Ovary (tissue), 7 donors: ENCODE measurements at regions not wholly inside any gene's neighbourhood (a gene's known extent, or its start where the extent isn't known, plus 50 kb on each side); places are given as distances from the start of the nearest gene placed in this dataset.

Experiments used
- DNase-seq, 5 donors: peaks; one replicate each; pipeline ENCODE4 v3.0.0-alpha.2; 2019 to 2020
- H3K27ac ChIP-seq, 2 donors: fragments of 200-600 bp; one replicate each; pipeline versions ENCODE4 v1.5.1 to v1.8.0; 2019 to 2022
- H3K27me3 ChIP-seq: fragments of 200-600 bp; one replicate; pipeline ENCODE4 v1.8.0; 2022
- H3K36me3 ChIP-seq: fragments of 200-600 bp; sonication (generic); one replicate; pipeline ENCODE4 v1.5.1; 2019
- H3K4me1 ChIP-seq: one replicate; pipeline ENCODE4 v1.8.1; 2013; ENCODE audit warnings: mild to moderate bottlenecking, moderate library complexity; ENCODE audit not compliant: insufficient read depth
- H3K4me3 ChIP-seq: fragments of 200-600 bp; sonication (generic); one replicate; pipeline ENCODE4 v1.5.1; 2017
- H3K9me3 ChIP-seq, 2 donors: fragments of 200-600 bp in 1 of 2; sonication (generic) in 1 of 2; one replicate each; pipeline versions ENCODE4 v1.5.1 to v1.8.1; 2013 to 2019; ENCODE audit warnings: mild to moderate bottlenecking in 1 of 2, moderate library complexity in 1 of 2
- EP300 ChIP-seq: sonication (generic); formaldehyde crosslinking; IDR thresholded peaks from one replicate; pipeline ENCODE4 v1.6.1; 2017; ENCODE audit warnings: antibody characterized with exemption
- POLR2A ChIP-seq: fragments of 450-650 bp; IDR thresholded peaks from one replicate; pipeline ENCODE4 v1.6.1; 2017; ENCODE audit warnings: antibody characterized with exemption, mild to moderate bottlenecking, moderate library complexity
- WGBS, 3 donors: extraction: QIAGEN DNeasy Blood & Tissue Kit in 1 of 3; methylation state at CpG; one replicate each; pipeline versions ENCODE4 v1.1.5 to v1.1.7; 2013 to 2017; 5-methylcytosine and 5-hydroxymethylcytosine counted together
- intact Hi-C, 4 donors: fragments of 100-400 bp; cut with DNase I; formaldehyde crosslinking; loops; one replicate each; pipeline versions ENCODE4 v1.11.0 to v1.15.1; 2022 to 2023
- TF ChIP-seq, protein P1 (sequence below), 3 donors: fragments of 450-650 bp in 2 of 3; fragments of 200-600 bp in 1 of 3; IDR thresholded peaks; one replicate each; pipeline versions ENCODE4 v1.5.1 to v1.8.0; 2016 to 2022; ENCODE audit warnings: antibody characterized with exemption in 3 of 3, mild to moderate bottlenecking in 1 of 3
- donor health status: DM: no; HTN: no; CAD: no; lungs with moderate emphysema.
- donor health status: DM: no; HTN: no; CAD: no.
- donor health status: Bipolar disorder and iron deficiency.
- donor health status: DM: no; HTN: no; CAD: no.
- donor health status: DM: yes; HTN: yes; CAD: no.

DNA sequence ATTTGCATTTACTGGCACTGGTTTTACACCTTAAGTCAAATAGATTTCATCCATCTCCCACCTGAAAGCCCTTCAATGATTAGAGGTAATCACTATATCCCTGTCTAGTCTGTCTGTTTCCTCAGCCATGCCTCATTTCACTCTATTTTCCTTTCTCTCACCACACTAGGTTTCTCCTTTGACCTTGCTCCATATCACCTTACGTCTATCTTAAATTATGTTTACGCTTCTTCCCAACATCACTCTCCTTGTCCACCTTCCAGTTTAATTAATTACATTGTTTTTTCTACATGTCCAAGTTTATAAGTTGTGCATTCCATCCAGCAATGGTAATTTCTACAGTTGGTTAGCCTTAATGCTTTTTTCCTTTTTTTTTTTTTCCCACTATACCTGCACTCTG lies 396.7 kb upstream of the PDZRN3 start:
- 65 to 71% (median 70%) methylated on average over 2 of the region's 2 CpGs for WGBS, 3 donors
- no peaks in the 10 kb centered on the region for H3K9me3 ChIP-seq
- no peak for DNase-seq
- H3K4me3 ChIP-seq: no peak overlapping the region
- no peak overlapping the region for H3K27ac ChIP-seq
- no peaks in the 10 kb centered on the region for H3K27me3 ChIP-seq
- intact Hi-C loops: no loop called here
- no peaks in the 10 kb centered on the region for H3K4me1 ChIP-seq
- no peak for TF ChIP-seq POLR2A
- TF ChIP-seq EP300: no peak
- TF ChIP-seq, protein P1, sequence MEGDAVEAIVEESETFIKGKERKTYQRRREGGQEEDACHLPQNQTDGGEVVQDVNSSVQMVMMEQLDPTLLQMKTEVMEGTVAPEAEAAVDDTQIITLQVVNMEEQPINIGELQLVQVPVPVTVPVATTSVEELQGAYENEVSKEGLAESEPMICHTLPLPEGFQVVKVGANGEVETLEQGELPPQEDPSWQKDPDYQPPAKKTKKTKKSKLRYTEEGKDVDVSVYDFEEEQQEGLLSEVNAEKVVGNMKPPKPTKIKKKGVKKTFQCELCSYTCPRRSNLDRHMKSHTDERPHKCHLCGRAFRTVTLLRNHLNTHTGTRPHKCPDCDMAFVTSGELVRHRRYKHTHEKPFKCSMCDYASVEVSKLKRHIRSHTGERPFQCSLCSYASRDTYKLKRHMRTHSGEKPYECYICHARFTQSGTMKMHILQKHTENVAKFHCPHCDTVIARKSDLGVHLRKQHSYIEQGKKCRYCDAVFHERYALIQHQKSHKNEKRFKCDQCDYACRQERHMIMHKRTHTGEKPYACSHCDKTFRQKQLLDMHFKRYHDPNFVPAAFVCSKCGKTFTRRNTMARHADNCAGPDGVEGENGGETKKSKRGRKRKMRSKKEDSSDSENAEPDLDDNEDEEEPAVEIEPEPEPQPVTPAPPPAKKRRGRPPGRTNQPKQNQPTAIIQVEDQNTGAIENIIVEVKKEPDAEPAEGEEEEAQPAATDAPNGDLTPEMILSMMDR (IDR thresholded peaks at IDR 0.05): no peak
- H3K36me3 ChIP-seq: no peaks in the 10 kb centered on the region

DNA sequence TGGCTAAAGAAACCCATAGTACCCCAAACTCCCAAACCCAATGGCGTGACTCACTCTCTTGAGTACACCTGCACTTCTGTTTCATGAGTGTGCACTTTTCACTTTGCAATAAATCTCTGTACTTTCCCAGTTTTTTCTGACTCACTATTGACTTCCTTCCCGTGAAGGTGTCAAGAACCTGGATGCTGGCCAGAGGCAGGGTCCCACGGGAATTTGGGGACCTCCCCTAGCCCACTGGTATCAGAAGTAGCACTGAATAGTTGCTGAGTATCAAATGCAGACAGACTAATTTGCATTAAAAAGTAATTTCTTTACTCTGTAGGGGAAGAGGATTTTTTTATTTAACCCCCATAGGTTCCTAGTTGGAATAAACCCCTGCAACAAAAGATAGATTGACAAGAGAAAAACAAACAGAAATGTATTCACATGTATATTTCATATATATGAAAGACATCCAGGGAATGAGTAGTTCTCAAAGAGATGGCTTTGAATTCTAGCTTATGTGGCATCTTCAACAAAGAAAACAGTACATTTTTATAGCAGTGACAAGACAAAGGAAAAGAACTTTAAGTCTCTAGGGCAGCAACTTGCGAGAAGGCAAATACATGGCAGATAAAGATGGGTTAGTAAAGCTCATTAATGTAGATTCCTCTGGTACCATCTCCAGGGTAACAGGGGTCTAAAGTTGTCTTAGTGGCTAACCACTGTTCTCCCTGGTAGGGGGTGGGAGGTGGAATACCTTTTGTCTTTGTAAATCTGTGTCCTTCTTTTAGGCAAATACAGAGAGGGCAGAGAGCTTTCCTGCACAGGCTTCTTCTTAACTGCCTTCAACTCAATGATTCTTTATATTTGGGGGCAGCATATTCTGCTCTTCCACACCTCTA lies 385.5 kb upstream of the PDZRN3 start:
- DNase-seq: no peak
- no peak overlapping the region for H3K4me3 ChIP-seq
- H3K9me3 ChIP-seq: no peaks in the 10 kb centered on the region
- no peaks in the 10 kb centered on the region for H3K36me3 ChIP-seq
- H3K27me3 ChIP-seq: no peaks in the 10 kb centered on the region
- 68 to 76% (median 74%) methylated on average over 4 of the region's 4 CpGs for WGBS, 3 donors
- no peak for TF ChIP-seq POLR2A
- no peaks in the 10 kb centered on the region for H3K4me1 ChIP-seq
- no peak overlapping the region for H3K27ac ChIP-seq
- intact Hi-C loops: no loop called here

DNA sequence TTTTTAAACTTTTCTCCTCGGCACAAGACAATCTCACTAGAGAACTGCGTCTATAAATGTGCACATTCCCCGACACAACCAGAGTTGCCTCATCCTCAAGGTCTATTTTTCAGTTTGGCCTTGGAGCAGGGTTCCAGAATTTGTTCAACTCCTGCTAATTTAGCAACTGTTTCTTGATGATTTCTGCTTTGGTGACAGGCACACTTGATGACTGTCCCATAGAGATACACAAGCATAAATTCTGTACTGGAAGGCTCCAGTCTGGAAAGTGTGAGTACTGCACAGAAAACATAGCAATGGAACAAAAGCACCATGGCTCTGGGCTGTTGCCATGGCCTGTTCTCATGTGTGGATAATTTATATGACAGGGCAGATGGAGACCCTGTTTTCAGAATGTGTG lies 379.6 kb upstream of the PDZRN3 start:
- 22 to 61% (median 32%) methylated on average over 3 of the region's 3 CpGs for WGBS, 3 donors
- no peak for DNase-seq
- Histone ChIP-seq H3K4me3 (no peak overlapping the region), H3K4me1 (no peaks in the 10 kb centered on the region), H3K36me3 (no peaks in the 10 kb centered on the region), H3K27me3 (no peaks in the 10 kb centered on the region), H3K27ac (no peak overlapping the region), H3K9me3 (no peaks in the 10 kb centered on the region)
- intact Hi-C loops: no loop called here
- TF ChIP-seq EP300 (no peak), POLR2A (no peak)
- TF ChIP-seq, protein P1 (IDR thresholded peaks at IDR 0.05): no peak

DNA sequence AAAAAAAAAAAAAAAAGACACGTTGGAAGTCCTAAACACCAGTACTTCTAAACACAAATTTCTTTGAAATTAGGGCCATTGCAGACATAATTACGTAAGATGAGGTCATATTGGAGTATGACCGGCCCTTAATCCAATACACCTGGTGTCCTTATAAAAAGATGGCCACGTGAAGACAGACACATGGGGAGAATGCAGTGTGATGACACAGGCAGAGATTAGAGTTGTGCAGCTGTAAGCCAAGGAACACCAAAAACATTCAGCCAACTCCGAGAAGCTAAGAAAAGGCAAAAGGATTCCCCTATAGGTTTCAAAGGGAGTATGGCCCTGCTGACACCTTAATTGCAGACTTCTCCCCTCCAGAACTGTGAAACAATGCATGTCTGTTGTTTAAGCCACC lies 379.0 kb upstream of the PDZRN3 start:
- Histone ChIP-seq H3K4me1 (no peaks in the 10 kb centered on the region), H3K36me3 (no peaks in the 10 kb centered on the region), H3K4me3 (no peak overlapping the region), H3K27ac (no peak overlapping the region), H3K27me3 (no peaks in the 10 kb centered on the region), H3K9me3 (no peaks in the 10 kb centered on the region)
- DNase-seq: no peak
- WGBS, 3 donors: 62 to 71% (median 69%) methylated on average over 5 of the region's 5 CpGs
- intact Hi-C loops: no loop called here
- TF ChIP-seq, protein P1 (IDR thresholded peaks at IDR 0.05): no peak

DNA sequence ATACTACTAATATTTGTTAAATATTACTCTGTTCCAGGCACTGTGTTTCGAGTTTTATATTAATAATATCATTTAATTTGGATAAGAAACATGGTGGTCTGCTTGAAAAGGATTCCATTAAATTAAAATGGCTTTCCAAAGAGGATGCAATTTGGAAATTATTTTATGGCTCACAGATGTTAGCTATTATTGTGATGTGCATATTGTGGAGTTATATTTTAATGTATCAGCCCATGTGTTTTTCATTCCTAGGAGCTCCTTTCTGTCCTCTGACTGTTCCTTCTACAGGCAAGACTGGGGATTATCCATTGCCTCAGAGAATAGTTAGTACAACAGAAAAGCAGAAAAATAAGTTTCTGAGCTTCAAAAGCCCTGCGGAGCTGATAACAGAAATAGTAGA lies 376.7 kb upstream of the PDZRN3 start:
- DNase-seq: no peak
- intact Hi-C loops: no loop called here
- H3K9me3 ChIP-seq: no peaks in the 10 kb centered on the region
- no peak for TF ChIP-seq POLR2A
- TF ChIP-seq, protein P1 (IDR thresholded peaks at IDR 0.05): no peak
- TF ChIP-seq EP300: no peak
- WGBS, 3 donors: 46 to 70% (median 60%) methylated on average over 2 of the region's 2 CpGs
- no peak overlapping the region for H3K4me3 ChIP-seq
- H3K36me3 ChIP-seq: no peaks in the 10 kb centered on the region
- H3K4me1 ChIP-seq: no peaks in the 10 kb centered on the region
- no peaks in the 10 kb centered on the region for H3K27me3 ChIP-seq
- H3K27ac ChIP-seq: no peak overlapping the region
